SU-DHL-6 (cell line): ENCODE measurements at regions not wholly inside any gene's neighbourhood (a gene's known extent, or its start where the extent isn't known, plus 50 kb on each side); places are given as distances from the start of the nearest gene placed in this dataset.

Experiments used
- H2AFZ ChIP-seq: fragments of 200-600 bp; sonication (generic); 2 replicates; pipeline ENCODE4 v1.6.1; 2014; ENCODE audit warnings: low read depth, mild to moderate bottlenecking, moderate library complexity, mixed read lengths, antibody characterized with exemption, low read length; ENCODE audit not compliant: severe bottlenecking
- H3F3A ChIP-seq: fragments of 200-600 bp; shearing (Covaris generic); 2 replicates; pipeline ENCODE4 v1.6.0; 2016; ENCODE audit warnings: antibody characterized with exemption, mild to moderate bottlenecking; ENCODE audit not compliant: insufficient read depth
- H3K27ac ChIP-seq: fragments of 200-600 bp; sonication (generic); 2 replicates; pipeline ENCODE4 v1.5.1; 2016; ENCODE audit warnings: low read depth, mild to moderate bottlenecking, low read length, moderate library complexity, mixed read lengths
- H3K27me3 ChIP-seq: fragments of 200-600 bp; sonication (generic), shearing (Covaris generic); 2 replicates; pipeline ENCODE4 v1.6.0; 2014; ENCODE audit warnings: mild to moderate bottlenecking, low read length
- H3K36me3 ChIP-seq: fragments of 200-600 bp; sonication (generic); 2 replicates; pipeline ENCODE4 v1.6.1; 2014; ENCODE audit warnings: mild to moderate bottlenecking, low read length, mixed read lengths
- H3K4me2 ChIP-seq: fragments of 300-600, 200-600 bp; shearing (Covaris generic), sonication (generic); 2 replicates; pipeline ENCODE4 v1.6.0; 2014; ENCODE audit warnings: low read length, low read depth, mild to moderate bottlenecking; ENCODE audit not compliant: poor library complexity, severe bottlenecking
- H3K4me3 ChIP-seq: fragments of 200-600 bp; sonication (generic); 2 replicates; pipeline ENCODE4 v1.5.1; 2014; ENCODE audit warnings: antibody characterized with exemption, low read length, mild to moderate bottlenecking, mixed read lengths; ENCODE audit not compliant: insufficient read depth, poor library complexity, severe bottlenecking
- H3K79me2 ChIP-seq: fragments of 200-600 bp; sonication (generic); 2 replicates; pipeline ENCODE4 v1.6.1; 2014; ENCODE audit warnings: mild to moderate bottlenecking, low read length, moderate library complexity; ENCODE audit not compliant: insufficient read depth
- H3K9ac ChIP-seq: fragments of 200-600 bp; sonication (generic); 2 replicates; pipeline ENCODE4 v1.7.0; 2014; ENCODE audit warnings: mild to moderate bottlenecking, low read length
- H3K9me2 ChIP-seq: fragments of 200-600 bp; sonication (generic); replicated peaks from 2 replicates; pipeline ENCODE4 v1.6.1; 2014; ENCODE audit warnings: low read length; ENCODE audit not compliant: insufficient read depth
- H3K9me3 ChIP-seq: fragments of 200-600 bp; sonication (generic); 2 replicates; pipeline ENCODE4 v1.6.1; 2014; ENCODE audit warnings: low read length, mixed read lengths; ENCODE audit not compliant: insufficient read depth
- H4K20me1 ChIP-seq: fragments of 200-600 bp; sonication (generic); 2 replicates; pipeline ENCODE4 v1.6.1; 2014; ENCODE audit warnings: low read depth, mild to moderate bottlenecking, antibody characterized with exemption, low read length, moderate library complexity, mixed read lengths
- CTCF ChIP-seq: fragments of 200-600 bp; sonication (generic); IDR thresholded peaks from one replicate; pipeline ENCODE4 v1.5.1; 2017; ENCODE audit warnings: antibody characterized with exemption, mild to moderate bottlenecking, low read length, moderate library complexity; ENCODE audit not compliant: insufficient read depth, poor library complexity, severe bottlenecking
- EZH2phosphoT487 ChIP-seq: fragments of 200-600 bp; sonication (generic), shearing (Covaris generic); conservative IDR thresholded peaks from 2 replicates; pipeline ENCODE4 v1.6.1; 2018; ENCODE audit warnings: mild to moderate bottlenecking, antibody characterized with exemption, low read length, moderate library complexity, mixed read lengths

- TF ChIP-seq EZH2phosphoT487 = no peak
- no peak for TF ChIP-seq CTCF
- Histone ChIP-seq H3K79me2 (no peaks in the 10 kb centered on the region), H3K27ac (no peak overlapping the region), H4K20me1 (no peaks in the 10 kb centered on the region), H3K9me2 (no peaks in the 10 kb centered on the region; the same call in 1 of the 2 replicates), H3K9ac (no peak overlapping the region), H3K27me3 (no peaks in the 10 kb centered on the region; the same call in 1 of the 2 replicates), H3K36me3 (no peaks in the 10 kb centered on the region), H3K4me3 (no peak overlapping the region), H3F3A (no peaks in the 10 kb centered on the region), H3K9me3 (no peaks in the 10 kb centered on the region), H3K4me2 (no peak overlapping the region), H2AFZ (no peak overlapping the region)
Observed at GRCh38 chr3:126287536-126288241, 69.5 kb downstream of the KLF15 start.

- Histone ChIP-seq H3K27ac (no peak overlapping the region), H3K9me2 (no peaks in the 10 kb centered on the region; the same call in 1 of the 2 replicates), H4K20me1 (no peaks in the 10 kb centered on the region), H3K4me2 (no peak overlapping the region), H3K27me3 (no peaks in the 10 kb centered on the region; the same call in 1 of the 2 replicates), H3K36me3 (no peaks in the 10 kb centered on the region), H3K9me3 (no peaks in the 10 kb centered on the region), H3K9ac (no peak overlapping the region), H3K79me2 (no peaks in the 10 kb centered on the region), H3K4me3 (no peak overlapping the region), H3F3A (no peaks in the 10 kb centered on the region), H2AFZ (no peak overlapping the region)
- no peak for TF ChIP-seq EZH2phosphoT487
- no peak for TF ChIP-seq CTCF
Observed at GRCh38 chr3:126287171-126287535, 70.1 kb downstream of the KLF15 start.

- no peaks in the 10 kb centered on the region for H3K36me3 ChIP-seq
- no peaks in the 10 kb centered on the region; the same call in 1 of the 2 replicates for H3K27me3 ChIP-seq
Observed at GRCh38 chr3:126285369-126285768, 71.8 kb downstream of the KLF15 start.

More at GRCh38 chr3:126285369-126285768, 71.8 kb downstream of the KLF15 start:
- Histone ChIP-seq H3K4me3 (no peak overlapping the region), H4K20me1 (no peaks in the 10 kb centered on the region), H3K9ac (no peak overlapping the region), H2AFZ (no peak overlapping the region), H3K9me2 (no peaks in the 10 kb centered on the region; the same call in 1 of the 2 replicates), H3K9me3 (no peaks in the 10 kb centered on the region), H3F3A (no peaks in the 10 kb centered on the region), H3K79me2 (no peaks in the 10 kb centered on the region), H3K4me2 (no peak overlapping the region), H3K27ac (no peak overlapping the region)
- TF ChIP-seq EZH2phosphoT487 (no peak), CTCF (no peak)
